Type B pancreatic cell (in vitro differentiated cells): ENCODE measurements at regions not wholly inside any gene's neighbourhood (a gene's known extent, or its start where the extent isn't known, plus 50 kb on each side); places are given as distances from the start of the nearest gene placed in this dataset.

Source experiments
- DNase-seq: peaks from one replicate; pipeline ENCODE4 v3.0.0; 2021; ENCODE audit warnings: mixed read lengths; ENCODE audit not compliant: unreplicated experiment; ENCODE audit errors: extremely low spot score
- H3K27ac Mint-ChIP-seq: 2 replicates; pipeline ENCODE4 v1.8.0; 2021; ENCODE audit warnings: mild to moderate bottlenecking, mixed read lengths
- H3K27me3 Mint-ChIP-seq: 2 replicates; pipeline ENCODE4 v1.8.0; 2021; ENCODE audit warnings: mixed read lengths
- H3K36me3 Mint-ChIP-seq: 2 replicates; pipeline ENCODE4 v1.8.0; 2021; ENCODE audit warnings: mixed read lengths
- H3K4me1 Mint-ChIP-seq: one replicate; pipeline ENCODE4 v1.8.0; 2021; ENCODE audit warnings: mixed read lengths; ENCODE audit not compliant: unreplicated experiment
- H3K4me3 Mint-ChIP-seq: 2 replicates; pipeline ENCODE4 v1.8.0; 2021; ENCODE audit warnings: mild to moderate bottlenecking, mixed read lengths
- H3K9me3 Mint-ChIP-seq: 2 replicates; pipeline ENCODE4 v1.8.0; 2021; ENCODE audit warnings: mixed read lengths
- TF ChIP-seq, protein P1 (sequence below): fragments of 200-600 bp; sonication (generic); conservative IDR thresholded peaks from 2 replicates; pipeline ENCODE4 v1.5.0; 2021; ENCODE audit warnings: antibody characterized with exemption, mild to moderate bottlenecking

- Mint-ChIP-seq H3K4me3 (peak overlapping the region; percentile 48), H3K27ac (no peak overlapping the region)
- no peak for DNase-seq
Observed at GRCh38 chr2:65566617-65567016, 134.2 kb upstream of the SPRED2 start.

DNA sequence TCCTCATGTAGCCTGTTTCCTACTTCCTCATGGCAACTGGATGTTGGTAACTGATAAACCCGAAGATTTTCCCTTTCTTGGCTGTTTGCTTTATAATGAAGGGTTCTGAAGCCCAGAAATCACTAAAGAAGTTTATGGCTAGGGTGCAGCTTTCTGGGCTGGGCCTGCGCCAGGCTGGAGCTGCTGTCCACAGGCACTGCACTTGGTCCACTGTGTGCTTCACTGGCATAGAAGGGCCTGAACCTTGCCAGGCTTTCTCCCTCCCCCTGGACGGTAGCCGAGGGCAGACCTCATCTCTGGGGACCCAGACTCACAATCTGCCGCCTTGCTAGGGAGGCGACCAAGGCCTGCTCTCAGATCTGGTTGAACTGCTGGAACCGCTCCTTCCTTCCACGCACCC is 133.3 kb upstream of the SPRED2 start:
- TF ChIP-seq, protein P1, sequence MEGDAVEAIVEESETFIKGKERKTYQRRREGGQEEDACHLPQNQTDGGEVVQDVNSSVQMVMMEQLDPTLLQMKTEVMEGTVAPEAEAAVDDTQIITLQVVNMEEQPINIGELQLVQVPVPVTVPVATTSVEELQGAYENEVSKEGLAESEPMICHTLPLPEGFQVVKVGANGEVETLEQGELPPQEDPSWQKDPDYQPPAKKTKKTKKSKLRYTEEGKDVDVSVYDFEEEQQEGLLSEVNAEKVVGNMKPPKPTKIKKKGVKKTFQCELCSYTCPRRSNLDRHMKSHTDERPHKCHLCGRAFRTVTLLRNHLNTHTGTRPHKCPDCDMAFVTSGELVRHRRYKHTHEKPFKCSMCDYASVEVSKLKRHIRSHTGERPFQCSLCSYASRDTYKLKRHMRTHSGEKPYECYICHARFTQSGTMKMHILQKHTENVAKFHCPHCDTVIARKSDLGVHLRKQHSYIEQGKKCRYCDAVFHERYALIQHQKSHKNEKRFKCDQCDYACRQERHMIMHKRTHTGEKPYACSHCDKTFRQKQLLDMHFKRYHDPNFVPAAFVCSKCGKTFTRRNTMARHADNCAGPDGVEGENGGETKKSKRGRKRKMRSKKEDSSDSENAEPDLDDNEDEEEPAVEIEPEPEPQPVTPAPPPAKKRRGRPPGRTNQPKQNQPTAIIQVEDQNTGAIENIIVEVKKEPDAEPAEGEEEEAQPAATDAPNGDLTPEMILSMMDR: no peak
- H3K4me1 Mint-ChIP-seq: peaks cover 11% of the 10 kb centered on the region
- H3K27ac Mint-ChIP-seq: no peak overlapping the region
- no peak overlapping the region for H3K4me3 Mint-ChIP-seq
- H3K36me3 Mint-ChIP-seq: no peaks in the 10 kb centered on the region
- peaks cover 14% of the 10 kb centered on the region for H3K27me3 Mint-ChIP-seq
- no peak for DNase-seq
- no peaks in the 10 kb centered on the region for H3K9me3 Mint-ChIP-seq

More at GRCh38 chr2:65566617-65567016, 134.2 kb upstream of the SPRED2 start:
- no peaks in the 10 kb centered on the region for H3K36me3 Mint-ChIP-seq
- TF ChIP-seq, protein P1: no peak
- H3K4me1 Mint-ChIP-seq: peaks cover 11% of the 10 kb centered on the region
- H3K27me3 Mint-ChIP-seq: peaks cover 14% of the 10 kb centered on the region
- H3K9me3 Mint-ChIP-seq: no peaks in the 10 kb centered on the region

DNA sequence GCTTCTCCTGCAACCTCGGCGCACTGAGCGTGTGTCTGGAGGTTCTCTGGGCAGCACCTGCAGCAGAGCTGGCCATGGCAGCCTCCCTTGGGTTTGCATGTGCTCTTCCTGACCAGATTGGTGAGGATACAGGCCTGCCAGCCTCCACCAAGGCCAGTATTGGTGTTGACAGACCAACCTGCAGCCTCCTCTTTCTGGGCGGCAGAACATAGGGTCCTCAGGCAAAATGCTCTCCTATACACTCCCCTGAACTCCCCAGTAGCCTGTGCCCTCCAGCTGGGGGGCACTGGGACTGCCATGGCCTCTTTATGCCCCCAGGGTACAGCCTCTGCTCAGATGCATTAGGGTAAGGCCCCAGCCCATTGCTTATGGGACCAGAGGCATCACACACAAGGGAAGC is 131.9 kb upstream of the SPRED2 start:
- TF ChIP-seq, protein P1: no peak
- peaks cover 14% of the 10 kb centered on the region for H3K27me3 Mint-ChIP-seq

GRCh38 chr2:65562890-65563289 is 130.5 kb upstream of the SPRED2 start:
- DNase-seq: no peak
- TF ChIP-seq, protein P1: no peak
- Mint-ChIP-seq H3K27ac (no peak overlapping the region), H3K36me3 (no peaks in the 10 kb centered on the region), H3K9me3 (no peaks in the 10 kb centered on the region), H3K27me3 (peaks cover 22% of the 10 kb centered on the region), H3K4me1 (peaks cover 11% of the 10 kb centered on the region), H3K4me3 (no peak overlapping the region)

More for the DNA sequence above, 131.9 kb upstream of the SPRED2 start:
- Mint-ChIP-seq H3K36me3 (no peaks in the 10 kb centered on the region), H3K9me3 (no peaks in the 10 kb centered on the region), H3K4me3 (no peak overlapping the region), H3K27ac (no peak overlapping the region), H3K4me1 (peaks cover 11% of the 10 kb centered on the region)
- DNase-seq: no peak

GRCh38 chr2:65558743-65559142 is 126.3 kb upstream of the SPRED2 start:
- H3K36me3 Mint-ChIP-seq: no peaks in the 10 kb centered on the region
- DNase-seq: no peak
- peaks cover 14% of the 10 kb centered on the region for H3K27me3 Mint-ChIP-seq
- H3K4me3 Mint-ChIP-seq: no peak overlapping the region
- no peaks in the 10 kb centered on the region for H3K9me3 Mint-ChIP-seq
- TF ChIP-seq, protein P1: no peak
- H3K27ac Mint-ChIP-seq: no peak overlapping the region
- H3K4me1 Mint-ChIP-seq: no peaks in the 10 kb centered on the region
